ENCODE measurements at regions not wholly inside any gene's neighbourhood (a gene's known extent, or its start where the extent isn't known, plus 50 kb on each side); places are given as distances from the start of the nearest gene placed in this dataset.
A peak's percentile ranks its signal among the peaks of the same experiment; 100 is the strongest.

DNA sequence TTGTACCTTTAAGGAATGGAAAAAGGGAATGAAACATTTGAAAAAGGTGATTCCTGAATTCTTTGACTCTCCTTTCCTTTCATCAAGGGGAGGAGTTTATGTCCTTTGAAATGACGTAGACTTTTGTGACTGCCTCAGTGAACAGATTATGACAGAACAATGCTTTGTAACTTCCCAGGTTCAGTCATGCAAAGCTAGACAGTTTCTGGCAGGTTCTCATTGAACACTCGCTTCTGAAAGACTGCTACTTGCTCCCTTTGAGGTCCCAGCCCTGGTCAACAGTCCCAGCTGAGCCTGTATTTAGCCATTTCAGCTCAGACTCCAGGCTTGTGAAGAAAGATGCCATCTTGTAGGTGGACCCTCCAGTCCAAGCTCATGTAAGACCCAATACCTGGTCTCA lies 1178.9 kb downstream of the BCL11B start:
- DNase-seq: no peak

DNA sequence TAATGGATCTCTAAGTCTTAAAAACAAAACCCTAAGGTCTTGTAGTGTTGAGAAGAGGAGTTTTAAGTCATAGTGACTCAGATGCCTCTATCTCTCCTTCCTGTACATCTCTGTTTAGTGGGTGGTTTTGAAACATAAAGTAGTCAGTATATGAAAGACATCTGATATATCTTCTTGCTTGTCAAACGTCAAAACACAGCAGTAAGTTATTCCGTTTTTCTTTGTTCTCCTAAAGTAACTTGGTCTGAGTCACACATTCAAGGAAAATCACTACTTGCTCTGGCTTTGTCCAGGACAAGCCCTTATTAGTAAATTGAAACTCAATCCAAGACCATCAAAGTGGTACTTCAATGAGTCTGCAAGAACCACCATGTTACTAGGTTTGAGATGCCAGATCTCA lies 1172.5 kb downstream of the BCL11B start:
- DNase-seq: no peak

DNA sequence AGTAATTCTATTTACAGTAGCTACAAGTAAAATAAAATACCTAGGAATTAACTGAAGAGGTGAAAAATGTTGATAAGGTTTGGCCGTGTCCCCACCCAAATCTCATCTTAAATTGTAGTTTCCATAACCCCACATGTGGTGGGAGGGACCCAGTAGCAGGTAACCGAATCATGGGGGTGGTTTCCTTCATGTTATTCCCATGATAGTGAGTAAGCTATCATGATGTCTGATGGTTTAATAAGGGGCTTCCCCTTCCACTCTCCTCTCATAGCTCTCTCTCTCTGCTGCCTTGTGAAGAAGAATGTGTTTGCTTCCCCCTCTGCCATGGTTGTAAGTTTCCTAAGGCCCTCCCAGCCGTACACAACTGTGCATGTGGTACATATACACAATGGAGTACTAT lies 1170.7 kb downstream of the BCL11B start:
- DNase-seq: no peak

DNA sequence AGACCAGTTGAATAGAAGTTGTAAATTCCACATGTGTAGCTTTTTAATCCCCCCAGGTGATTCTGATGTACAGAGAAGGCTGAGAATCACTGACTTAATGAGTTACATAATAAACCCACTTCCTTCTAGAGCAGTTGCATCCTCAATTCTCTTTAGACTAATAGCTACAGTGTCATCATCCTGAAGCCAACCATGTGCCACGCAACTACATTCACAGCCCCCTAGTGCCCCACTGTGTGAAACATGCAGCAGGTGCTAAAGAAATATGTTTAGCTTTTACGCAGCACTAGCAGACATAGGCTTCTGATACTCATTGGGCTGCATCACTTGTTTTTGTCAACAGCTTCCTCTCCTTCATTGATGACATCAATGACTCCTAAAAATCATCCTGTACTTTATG lies 1168.3 kb downstream of the BCL11B start:
- no peak for DNase-seq

DNA sequence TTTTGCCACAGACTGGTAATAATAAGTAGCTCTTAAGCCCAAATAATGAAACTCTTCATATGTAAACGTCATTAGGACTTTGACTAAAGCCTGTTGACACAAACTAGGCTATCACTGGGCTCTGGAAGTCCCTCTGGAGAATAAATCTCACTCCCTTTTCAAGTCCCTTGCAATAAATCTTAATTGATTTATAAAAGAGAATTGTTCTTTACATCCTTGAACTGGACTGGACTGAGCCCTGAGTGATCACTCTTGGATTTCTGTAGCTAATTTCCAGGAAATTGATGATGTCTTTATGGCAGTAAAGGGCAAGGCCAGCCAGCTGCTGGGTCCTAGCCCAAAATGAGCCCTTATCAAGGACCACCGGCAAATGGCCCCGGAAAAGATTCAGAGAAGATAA lies 1162.7 kb downstream of the BCL11B start:
- DNase-seq: peak; percentile 41

DNA sequence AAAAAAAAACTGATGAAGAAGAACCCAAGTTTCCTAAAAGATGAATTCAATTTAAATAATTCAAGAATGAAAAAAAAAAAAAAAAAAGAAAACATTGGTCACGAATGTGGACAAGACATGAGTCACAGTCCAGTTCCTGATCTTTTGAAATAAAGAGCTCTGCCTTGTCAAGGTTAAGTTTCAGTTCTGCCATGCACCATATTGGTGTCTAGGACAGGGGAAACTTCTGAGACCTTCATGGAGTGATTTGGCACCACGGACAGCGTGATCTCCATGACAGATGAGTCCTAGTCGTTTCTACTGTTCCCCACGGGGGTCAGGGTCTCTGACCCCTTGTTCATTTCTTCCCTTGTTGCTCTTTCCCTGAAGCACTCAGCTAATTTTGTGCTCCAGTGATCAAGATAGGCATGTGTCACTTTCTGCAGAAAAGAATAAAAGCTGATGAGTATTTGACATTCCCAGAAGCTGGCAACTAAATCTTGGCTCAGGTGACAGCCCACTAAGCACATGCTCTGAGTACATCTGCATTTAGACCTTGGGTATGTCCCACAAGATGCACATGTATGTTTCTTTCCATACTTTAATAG lies 1159.7 kb downstream of the BCL11B start:
- no peak for DNase-seq

DNA sequence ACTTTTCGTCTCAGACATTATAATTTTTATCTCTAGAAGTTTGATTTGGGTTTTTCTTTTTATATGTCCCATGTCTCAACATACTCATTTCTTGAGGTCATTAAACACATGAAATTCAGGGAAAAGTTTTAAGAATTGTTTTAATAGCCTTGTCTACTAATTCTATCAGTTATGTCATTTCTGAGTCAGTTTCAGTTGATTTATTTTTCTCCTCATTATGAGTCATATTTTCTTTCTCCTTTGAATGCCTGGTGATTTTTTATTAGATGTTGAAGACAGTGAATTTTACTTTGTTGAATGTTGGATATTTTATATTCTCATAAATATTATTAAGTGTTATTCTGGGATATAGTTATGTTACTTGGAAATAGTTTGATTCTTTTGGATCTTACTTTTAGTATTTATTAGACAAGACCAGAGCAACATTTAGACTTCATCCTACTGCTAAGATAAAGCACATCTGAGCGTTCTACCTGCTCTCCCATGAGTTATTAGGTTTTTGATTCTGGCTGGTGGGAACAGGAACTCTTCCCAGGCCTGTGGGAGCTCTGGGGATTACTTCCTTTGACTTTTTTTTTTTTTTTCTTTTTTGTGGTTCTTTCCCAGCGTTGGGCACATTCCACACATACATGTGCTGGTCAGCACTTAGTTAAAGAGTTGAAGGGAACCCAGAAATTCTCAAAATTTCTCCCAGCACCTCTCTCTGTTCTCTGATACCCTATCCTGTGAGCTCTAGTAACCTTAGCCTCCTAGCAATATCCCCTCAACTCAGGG lies 1157.7 kb downstream of the BCL11B start:
- DNase-seq: no peak

DNA sequence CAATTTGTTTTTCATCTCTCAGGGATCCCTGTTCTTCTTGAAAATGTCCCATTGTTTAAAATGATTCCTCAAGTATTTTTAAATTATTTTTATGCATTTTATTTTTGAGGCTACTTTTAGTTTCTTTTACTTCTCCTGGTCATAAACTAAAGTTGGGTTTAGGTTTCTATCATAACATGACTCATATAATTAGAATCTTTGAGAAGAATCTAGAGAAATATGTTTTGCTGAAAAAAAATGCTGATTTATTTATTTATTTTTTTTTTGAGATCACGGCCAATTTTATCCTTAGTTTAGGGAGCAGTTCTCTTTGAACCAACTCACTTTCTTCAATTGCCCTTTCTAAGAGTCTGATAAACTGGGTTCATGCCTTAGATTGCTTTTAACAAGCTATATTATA lies 1157.1 kb downstream of the BCL11B start:
- no peak for DNase-seq

DNA sequence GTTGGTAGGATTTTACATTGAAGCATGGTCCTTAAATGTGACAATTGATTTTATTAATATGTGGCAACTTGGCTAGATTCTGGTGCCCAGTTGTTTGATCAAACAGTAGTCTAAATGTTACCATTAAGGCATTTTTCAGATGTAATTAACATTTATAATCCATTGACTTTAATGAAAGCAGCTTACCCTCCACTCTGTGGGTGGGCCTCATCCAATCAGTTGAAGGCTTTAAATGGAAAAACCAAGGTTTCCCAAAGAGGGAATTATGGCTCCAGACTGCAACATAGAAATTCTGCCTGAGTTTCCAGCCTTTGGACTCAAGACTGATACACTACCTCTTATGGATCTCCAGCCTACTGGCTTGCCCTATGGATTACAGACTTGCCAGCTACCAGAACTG lies 1153.2 kb downstream of the BCL11B start:
- DNase-seq: no peak

DNA sequence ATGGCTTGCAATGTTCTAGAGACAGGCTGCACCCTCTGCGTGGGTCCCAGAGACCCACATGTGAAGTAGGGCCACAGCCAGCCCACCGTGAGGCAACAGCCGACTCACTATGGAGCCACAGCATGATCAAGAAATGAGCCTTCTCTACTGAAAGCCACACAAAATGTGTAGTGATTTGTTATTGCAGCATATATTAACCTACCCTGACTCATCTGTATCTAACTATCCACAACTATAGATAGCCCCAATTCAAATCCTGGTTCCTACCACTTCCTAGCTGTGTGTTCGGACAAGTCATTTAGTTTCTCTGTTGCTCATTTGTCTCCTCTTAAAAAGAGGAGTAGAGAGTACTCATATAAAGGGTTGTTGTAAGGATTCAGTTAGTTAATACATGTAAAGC lies 1152.3 kb downstream of the BCL11B start:
- no peak for DNase-seq

DNA sequence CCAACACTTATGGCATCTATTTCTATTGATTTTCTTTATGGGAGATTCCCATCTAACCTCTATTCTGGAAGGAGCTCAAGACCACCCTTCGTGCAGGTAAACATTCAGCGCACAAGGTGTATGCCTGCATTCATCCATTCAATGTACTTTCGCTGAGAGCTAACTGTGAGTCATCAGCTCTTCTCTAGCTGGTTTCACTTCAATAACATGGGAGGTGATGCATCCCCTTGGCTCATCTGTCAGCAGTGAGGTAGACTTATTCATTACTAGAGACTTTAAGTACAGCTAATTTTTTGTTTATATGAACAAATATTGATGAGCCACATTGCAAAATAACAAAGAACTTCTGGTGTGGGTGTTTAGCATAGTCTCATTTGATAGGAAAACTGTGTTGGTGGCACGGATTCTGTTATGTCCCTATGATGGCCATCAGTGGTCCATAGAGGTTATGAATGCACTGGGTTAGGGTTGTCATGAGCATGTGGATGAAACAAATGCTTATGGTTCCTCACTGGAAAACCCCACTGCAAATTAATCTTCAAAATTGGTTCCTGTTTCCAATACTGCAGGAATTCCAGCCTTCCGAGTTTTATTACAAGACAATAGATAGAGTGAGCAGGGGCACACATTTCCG lies 1151.0 kb downstream of the BCL11B start:
- no peak for DNase-seq

DNA sequence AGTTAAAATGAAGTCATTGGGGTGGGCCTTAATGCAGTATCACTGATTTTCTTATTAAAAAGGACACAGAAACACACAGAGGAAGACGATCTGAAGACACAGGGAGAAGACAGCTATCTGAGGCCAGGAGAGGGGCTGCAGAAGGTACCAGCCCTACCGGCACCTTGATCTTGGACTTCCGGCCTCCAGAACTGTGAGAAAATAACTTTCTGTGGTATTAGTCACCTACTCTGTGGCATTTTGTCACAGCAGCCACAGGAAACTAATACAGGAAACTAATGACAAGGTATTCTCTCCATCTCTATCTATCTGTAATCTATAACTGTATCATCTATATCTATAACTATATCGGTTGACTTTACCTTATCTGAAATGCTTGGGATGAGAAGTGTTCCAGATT lies 1149.5 kb downstream of the BCL11B start:
- DNase-seq: no peak

DNA sequence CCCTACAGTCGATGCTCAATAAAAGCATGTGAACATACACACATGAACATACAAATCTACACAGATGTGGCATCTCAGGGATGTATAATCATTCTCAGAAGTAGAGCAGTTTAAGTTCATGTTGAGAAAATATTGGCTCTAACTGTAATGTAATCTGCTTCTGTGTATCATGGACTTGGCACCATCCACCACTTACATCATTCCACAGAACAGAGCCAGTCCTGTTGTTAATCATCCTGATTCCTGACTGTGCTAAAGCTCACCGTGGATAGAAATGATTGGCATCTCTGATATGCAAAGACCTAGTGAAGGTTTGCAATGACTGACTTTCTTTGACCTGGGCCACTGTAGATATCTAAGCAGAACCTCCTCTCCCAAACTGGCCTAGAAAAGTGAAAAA lies 1141.3 kb downstream of the BCL11B start:
- DNase-seq: no peak

DNA sequence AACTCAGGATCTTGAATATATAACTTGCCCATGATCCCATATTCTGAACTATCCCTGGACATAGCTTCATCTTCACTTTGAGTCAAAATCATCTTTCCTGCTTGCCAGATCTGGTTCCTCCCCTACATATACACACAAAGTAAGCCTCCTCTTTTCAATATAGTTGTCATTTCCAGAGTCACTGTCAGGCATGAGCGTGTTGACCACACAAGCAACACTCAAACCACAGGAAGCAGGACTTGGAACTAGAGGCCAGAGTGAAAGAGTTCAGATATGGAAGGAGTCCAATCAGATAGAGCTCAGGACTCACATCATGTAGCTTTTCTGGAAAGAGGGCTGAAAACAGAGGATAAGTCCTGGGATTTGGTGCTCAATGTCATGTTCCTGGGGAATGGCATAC lies 1140.6 kb downstream of the BCL11B start:
- no peak for DNase-seq

DNA sequence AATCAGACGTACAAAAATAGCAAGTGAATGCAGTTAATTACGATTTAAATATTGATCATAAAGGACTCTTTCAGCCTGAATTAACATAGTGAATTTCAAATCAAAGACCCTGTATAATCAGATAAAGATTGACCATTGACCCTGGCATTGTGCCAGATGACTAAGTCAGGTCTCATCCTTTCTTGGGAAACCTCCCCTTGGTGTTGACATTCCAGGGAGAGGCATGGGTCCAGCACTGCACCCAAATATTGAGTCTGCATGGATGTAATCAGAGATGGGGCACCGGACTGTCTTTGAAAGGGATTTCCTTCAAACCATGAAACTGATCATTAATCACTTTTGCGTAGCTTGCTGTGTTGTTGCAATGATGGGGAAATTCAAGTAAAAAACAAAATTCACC lies 1138.2 kb downstream of the BCL11B start:
- DNase-seq: no peak

DNA sequence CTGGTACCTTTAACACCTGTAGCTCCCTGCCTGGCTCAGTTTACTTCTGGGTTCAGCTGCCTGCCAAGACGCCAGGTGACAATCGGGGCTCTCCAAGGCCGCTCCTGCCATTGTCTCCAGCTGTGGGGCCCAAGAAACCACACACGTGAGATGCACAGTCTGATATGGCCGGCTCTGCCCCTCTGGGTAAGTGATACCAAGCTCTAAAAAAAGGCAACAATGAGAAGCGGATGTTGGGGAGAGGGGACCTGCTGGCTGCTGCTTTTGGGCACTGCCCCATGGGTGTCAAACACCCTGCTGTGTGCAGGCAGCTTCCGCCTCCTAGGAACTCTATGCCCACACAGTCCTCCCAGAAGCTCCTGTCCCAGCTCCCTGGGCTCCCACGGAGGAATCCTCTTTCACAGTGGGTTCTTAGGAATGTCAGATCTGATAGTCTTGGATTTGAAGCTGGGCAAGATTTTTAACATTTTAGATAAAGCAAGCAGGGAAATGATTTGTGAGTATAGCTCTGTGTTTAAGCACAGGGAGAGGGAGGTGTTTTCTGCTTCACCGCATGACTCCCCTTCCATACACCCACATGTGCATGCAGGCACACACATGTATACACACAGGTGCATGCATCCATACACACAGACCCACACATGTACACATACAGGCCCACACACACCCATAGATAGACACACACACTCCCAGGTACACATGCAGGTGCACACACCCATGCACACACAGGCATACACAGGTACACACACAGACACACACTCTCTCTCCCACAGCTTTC lies 1135.8 kb downstream of the BCL11B start:
- DNase-seq: peak; percentile 42

DNA sequence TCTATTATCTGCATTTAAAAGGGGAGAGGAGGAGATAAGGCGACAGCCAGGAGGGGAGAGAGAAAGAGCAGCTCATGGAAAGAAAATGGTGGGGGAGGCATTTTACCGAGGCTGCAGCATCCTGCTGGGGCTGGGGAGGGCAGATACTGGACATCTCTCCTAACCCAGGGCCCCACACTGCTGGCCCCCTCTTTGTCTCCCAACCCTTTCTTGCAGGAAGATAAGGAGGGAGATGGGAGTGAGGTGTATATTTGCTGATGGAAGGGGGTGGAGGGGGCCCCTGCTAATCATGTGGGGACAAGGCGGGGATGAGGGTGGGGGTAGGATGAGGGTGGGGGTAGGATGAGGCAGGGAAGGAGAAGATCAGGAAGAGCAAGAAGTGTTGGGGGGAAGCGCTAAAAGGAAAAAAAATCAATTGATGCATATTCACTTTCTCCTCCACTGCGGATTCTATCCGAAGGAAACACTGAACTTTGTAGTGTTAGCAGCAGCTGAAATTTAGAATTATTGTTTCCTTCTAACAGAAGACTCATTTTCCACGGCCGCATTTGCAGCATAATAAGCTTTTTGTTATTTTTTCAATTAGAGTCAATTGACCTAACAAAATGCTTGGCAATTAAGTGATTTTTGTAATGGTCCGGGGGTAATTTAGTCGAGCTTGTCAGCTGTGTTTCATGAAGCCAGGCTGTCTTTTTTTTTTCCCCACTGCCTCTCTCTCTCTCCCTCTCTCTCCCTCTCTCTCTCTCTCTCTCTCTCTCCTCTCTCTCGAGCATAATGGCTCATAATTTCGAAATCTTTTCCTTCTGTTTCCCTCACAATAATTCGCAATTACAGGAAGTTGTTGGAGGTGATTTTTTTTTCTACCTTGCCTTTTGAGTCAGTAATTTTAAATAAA lies 1134.6 kb downstream of the BCL11B start:
- no peak for DNase-seq

DNA sequence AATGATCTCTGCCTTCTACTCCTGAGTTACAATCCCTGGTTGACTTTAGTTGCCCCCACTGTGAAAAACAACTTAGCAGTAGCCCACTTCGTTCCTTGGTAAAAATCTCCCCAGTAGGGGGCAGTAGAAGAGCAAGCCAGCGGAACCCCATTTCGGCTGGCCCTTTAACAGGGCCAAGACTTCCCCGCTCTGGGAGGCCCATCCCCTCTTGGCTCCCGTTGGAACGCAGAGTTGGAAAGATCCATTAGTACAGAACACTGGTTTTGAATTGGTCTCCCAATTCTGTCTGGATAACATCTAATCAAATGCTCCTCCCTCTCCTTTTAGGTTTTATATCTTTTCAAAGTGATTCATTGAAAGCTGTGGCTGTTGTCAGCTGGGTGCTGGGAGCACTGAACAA lies 1133.3 kb downstream of the BCL11B start:
- no peak for DNase-seq

DNA sequence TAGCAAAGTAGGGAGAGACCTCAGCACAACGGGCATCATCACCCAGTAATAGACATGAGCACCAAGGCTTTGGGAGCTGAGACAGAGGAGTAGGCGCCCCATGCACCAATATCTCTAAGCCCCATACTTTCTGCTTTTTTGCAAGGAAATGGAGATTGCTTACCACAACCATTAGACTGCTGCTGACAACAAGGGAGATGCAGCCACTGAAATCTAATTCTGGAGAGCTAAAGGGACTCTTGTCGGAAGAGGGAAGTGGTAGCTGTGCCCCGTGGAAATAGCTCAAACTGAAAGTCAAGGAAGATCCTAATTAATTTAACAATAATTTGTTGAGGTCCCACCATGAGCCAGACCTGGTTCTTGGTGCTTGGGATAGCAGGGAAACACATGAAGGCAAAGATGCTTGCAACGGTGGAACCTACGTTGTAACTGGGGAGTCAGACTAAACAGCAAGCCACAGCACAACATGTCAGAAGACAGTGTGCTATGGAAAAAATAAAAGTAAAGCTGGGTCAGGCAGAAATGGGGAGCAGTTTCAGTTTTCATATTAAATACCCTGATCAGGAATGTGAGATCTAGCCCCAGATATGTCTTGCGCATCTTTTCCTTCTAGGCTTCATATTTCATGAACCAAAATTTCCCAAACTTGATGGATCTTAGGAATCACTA lies 1131.0 kb downstream of the BCL11B start:
- no peak for DNase-seq

DNA sequence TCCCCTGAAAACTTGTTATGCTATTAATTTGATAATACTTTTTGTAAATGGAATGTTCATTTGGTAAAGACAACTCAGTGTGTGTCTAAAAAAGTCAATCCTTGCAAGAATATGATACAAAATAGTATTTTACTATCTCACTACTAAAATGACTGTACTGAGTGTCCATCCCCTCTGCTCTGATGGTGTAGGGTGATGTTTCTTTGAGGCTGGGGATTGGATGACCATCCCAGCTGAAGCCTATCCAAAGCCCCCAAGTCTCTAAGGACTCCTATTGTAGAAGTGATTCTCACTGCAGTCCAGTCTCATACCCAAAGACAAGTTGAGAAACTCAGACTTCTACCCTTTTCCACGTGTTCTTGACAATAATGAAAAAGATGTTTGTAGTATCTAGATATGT lies 1128.4 kb downstream of the BCL11B start:
- no peak for DNase-seq

DNA sequence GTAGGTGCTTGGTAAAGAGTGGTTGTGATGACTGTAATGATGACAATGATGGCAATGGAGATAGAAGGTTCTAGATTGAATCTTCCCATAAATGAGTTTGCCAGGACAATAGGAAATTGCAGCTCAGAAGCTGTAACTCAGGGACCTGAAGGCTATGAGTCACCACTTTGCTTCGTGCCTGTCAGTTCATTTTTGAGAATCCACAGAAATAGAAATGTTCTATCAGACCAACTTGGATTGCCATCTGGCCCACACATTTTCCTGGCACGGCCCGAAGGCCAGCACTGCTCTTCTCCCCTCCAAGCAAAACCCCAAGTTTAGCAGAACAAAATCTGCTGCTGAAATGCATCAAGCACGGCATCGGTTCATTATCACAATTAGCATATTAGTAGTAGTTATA lies 1127.0 kb downstream of the BCL11B start:
- no peak for DNase-seq

DNA sequence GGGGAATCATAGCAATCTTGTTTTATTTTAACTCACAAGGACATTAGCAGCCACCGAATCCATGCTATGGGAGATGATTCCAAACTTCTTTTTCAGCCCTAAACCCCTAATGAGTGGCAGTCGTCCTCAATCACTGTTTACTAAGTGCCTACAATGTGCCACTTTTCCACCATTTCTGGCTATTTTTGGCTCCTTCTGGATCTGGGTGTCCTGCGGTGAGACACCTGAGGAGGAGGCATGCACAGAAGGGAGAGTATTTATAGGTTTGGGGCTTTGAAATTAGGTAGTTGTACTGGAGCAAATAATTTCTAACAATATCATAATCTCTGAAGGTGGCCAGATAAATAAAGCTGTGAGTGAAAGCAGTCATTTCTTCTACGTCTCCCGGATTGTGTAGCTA lies 1125.6 kb downstream of the BCL11B start:
- DNase-seq: no peak
